ENCODE measurements at regions not wholly inside any gene's neighbourhood (a gene's known extent, or its start where the extent isn't known, plus 50 kb on each side); places are given as distances from the start of the nearest gene placed in this dataset.

DNA sequence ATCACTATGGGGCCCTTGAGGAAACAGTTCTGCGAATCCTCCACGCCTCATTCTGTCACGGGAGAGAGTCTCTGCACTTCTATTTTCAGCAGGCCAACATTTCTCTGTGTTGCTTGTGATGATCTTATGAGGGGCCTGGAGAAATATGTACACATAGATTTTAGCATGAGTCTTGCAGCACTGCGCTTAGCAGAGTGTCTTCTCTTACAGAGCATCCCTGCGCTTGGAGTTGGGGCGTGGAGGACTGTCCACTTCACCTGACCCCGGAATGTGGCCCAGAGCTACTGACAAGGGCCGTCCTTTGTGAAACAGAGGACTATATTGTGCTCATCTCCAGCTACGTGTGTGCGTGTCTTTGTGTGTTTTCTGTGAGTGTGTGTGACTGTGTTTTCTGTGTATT, 428.2 kb upstream of the IRX4 start:
- TF ChIP-seq, protein P1, sequence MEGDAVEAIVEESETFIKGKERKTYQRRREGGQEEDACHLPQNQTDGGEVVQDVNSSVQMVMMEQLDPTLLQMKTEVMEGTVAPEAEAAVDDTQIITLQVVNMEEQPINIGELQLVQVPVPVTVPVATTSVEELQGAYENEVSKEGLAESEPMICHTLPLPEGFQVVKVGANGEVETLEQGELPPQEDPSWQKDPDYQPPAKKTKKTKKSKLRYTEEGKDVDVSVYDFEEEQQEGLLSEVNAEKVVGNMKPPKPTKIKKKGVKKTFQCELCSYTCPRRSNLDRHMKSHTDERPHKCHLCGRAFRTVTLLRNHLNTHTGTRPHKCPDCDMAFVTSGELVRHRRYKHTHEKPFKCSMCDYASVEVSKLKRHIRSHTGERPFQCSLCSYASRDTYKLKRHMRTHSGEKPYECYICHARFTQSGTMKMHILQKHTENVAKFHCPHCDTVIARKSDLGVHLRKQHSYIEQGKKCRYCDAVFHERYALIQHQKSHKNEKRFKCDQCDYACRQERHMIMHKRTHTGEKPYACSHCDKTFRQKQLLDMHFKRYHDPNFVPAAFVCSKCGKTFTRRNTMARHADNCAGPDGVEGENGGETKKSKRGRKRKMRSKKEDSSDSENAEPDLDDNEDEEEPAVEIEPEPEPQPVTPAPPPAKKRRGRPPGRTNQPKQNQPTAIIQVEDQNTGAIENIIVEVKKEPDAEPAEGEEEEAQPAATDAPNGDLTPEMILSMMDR (IDR thresholded peaks at IDR 0.05; ENCODE audit: low read depth, low read length) = no peak
- TF ChIP-seq EZH2phosphoT487 (IDR thresholded peaks at IDR 0.05; ENCODE audit: low read depth) = no peak

Measured in OCI-LY3 (cell line).